IPS DF 6.9 (cell line): ENCODE measurements at regions not wholly inside any gene's neighbourhood (a gene's known extent, or its start where the extent isn't known, plus 50 kb on each side); places are given as distances from the start of the nearest gene placed in this dataset.

Source experiments
- DNase-seq: peaks from one replicate; pipeline ENCODE4 v3.0.0-alpha.2; 2013; ENCODE audit warnings: low read depth, low spot score
- H3K27ac ChIP-seq: one replicate; pipeline ENCODE4 v1.5.1; 2013; ENCODE audit warnings: low read length, control low read depth
- H3K27me3 ChIP-seq: 2 replicates; pipeline ENCODE4 v1.6.1; 2013; ENCODE audit warnings: mild to moderate bottlenecking, low read length; ENCODE audit not compliant: control insufficient read depth, insufficient read depth
- H3K36me3 ChIP-seq: 2 replicates; pipeline ENCODE4 v1.6.1; 2013; ENCODE audit warnings: low read length; ENCODE audit not compliant: control insufficient read depth, insufficient read depth
- H3K4me1 ChIP-seq: 2 replicates; pipeline ENCODE4 v1.6.1; 2013; ENCODE audit warnings: low read length; ENCODE audit not compliant: control insufficient read depth, insufficient read depth
- H3K4me3 ChIP-seq: 2 replicates; pipeline ENCODE4 v1.5.1; 2013; ENCODE audit warnings: mild to moderate bottlenecking, low read length
- H3K9me3 ChIP-seq: 2 replicates; pipeline ENCODE4 v1.6.1; 2013; ENCODE audit warnings: low read length, inconsistent platforms; ENCODE audit not compliant: control insufficient read depth, insufficient read depth
- WGBS: extraction: QIAGEN DNeasy Blood & Tissue Kit; methylation state at CpG from one replicate; pipeline ENCODE4 v1.1.7; 2013; ENCODE audit warnings: mixed read lengths, missing lambda C conversion rate; ENCODE audit not compliant: insufficient read length, insufficient coverage; 5-methylcytosine and 5-hydroxymethylcytosine counted together

GRCh38 chr14:85895603-85896002, 365.7 kb downstream of the FLRT2 start:
- Histone ChIP-seq H3K27ac (no peak overlapping the region), H3K27me3 (no peaks in the 10 kb centered on the region), H3K4me1 (no peaks in the 10 kb centered on the region; the same call in 1 of the 2 replicates), H3K9me3 (no peaks in the 10 kb centered on the region), H3K4me3 (no peak overlapping the region), H3K36me3 (no peaks in the 10 kb centered on the region)
- no CpG with 5 or more reads among the region's 1 CpG for WGBS
- DNase-seq = no peak

GRCh38 chr14:85892251-85892650, 362.3 kb downstream of the FLRT2 start:
- Histone ChIP-seq H3K27ac (no peak overlapping the region), H3K9me3 (no peaks in the 10 kb centered on the region), H3K4me1 (no peaks in the 10 kb centered on the region; the same call in 1 of the 2 replicates), H3K4me3 (no peak overlapping the region), H3K27me3 (no peaks in the 10 kb centered on the region), H3K36me3 (no peaks in the 10 kb centered on the region)
- no CpG with 5 or more reads among the region's 4 CpGs for WGBS
- DNase-seq = no peak

GRCh38 chr14:85883966-85884365, 354.0 kb downstream of the FLRT2 start:
- no peak overlapping the region for H3K27ac ChIP-seq
- no peaks in the 10 kb centered on the region; the same call in 1 of the 2 replicates for H3K36me3 ChIP-seq
- H3K4me1 ChIP-seq = peaks cover 2% of the 10 kb centered on the region; the same call in 1 of the 2 replicates
- H3K4me3 ChIP-seq = no peak overlapping the region
- no peaks in the 10 kb centered on the region for H3K27me3 ChIP-seq
- no peaks in the 10 kb centered on the region for H3K9me3 ChIP-seq
- WGBS = no CpG with 5 or more reads among the region's 4 CpGs
- no peak for DNase-seq

GRCh38 chr14:85883101-85883500, 353.2 kb downstream of the FLRT2 start:
- H3K27me3 ChIP-seq = no peaks in the 10 kb centered on the region
- no peaks in the 10 kb centered on the region for H3K9me3 ChIP-seq
- no peak overlapping the region for H3K4me3 ChIP-seq
- no peak overlapping the region for H3K27ac ChIP-seq
- DNase-seq = no peak
- H3K36me3 ChIP-seq = no peaks in the 10 kb centered on the region; the same call in 1 of the 2 replicates
- H3K4me1 ChIP-seq = peaks cover 2% of the 10 kb centered on the region; the same call in 1 of the 2 replicates

GRCh38 chr14:85881935-85882334, 352.0 kb downstream of the FLRT2 start:
- no peak overlapping the region for H3K4me3 ChIP-seq
- H3K27ac ChIP-seq = no peak overlapping the region
- WGBS = no CpG with 5 or more reads among the region's 2 CpGs
- no peak for DNase-seq
- H3K4me1 ChIP-seq = peaks cover 2% of the 10 kb centered on the region; the same call in 1 of the 2 replicates
- H3K9me3 ChIP-seq = no peaks in the 10 kb centered on the region
- no peaks in the 10 kb centered on the region; the same call in 1 of the 2 replicates for H3K36me3 ChIP-seq
- H3K27me3 ChIP-seq = no peaks in the 10 kb centered on the region

- H3K4me3 ChIP-seq = no peak overlapping the region
- no peaks in the 10 kb centered on the region; the same call in 1 of the 2 replicates for H3K36me3 ChIP-seq
- no peak for DNase-seq
- H3K27ac ChIP-seq = no peak overlapping the region
- H3K9me3 ChIP-seq = no peaks in the 10 kb centered on the region
- peaks cover 3% of the 10 kb centered on the region; the same call in 1 of the 2 replicates for H3K4me1 ChIP-seq
- WGBS = no CpG with 5 or more reads among the region's 7 CpGs
- H3K27me3 ChIP-seq = no peaks in the 10 kb centered on the region
Observed at GRCh38 chr14:85878874-85879273, 348.9 kb downstream of the FLRT2 start.

GRCh38 chr14:85873006-85873405, 343.1 kb downstream of the FLRT2 start:
- H3K4me3 ChIP-seq = no peak overlapping the region
- no peaks in the 10 kb centered on the region for H3K27me3 ChIP-seq
- no peaks in the 10 kb centered on the region for H3K36me3 ChIP-seq
- whole genome bisulfite sequencing = no CpG with 5 or more reads among the region's 6 CpGs
- no peak for DNase-seq
- 0 out of 2 replicates have a peak, but pooled peaks cover 1% of the 10 kb centered on the region for H3K4me1 ChIP-seq
- no peaks in the 10 kb centered on the region for H3K9me3 ChIP-seq
- no peak overlapping the region for H3K27ac ChIP-seq

GRCh38 chr14:85867450-85867849, 337.5 kb downstream of the FLRT2 start:
- WGBS = no CpG with 5 or more reads among the region's 4 CpGs
- no peak for DNase-seq
- no peak overlapping the region for H3K27ac ChIP-seq

GRCh38 chr14:85865701-85866100, 335.8 kb downstream of the FLRT2 start:
- Histone ChIP-seq H3K27ac (no peak overlapping the region), H3K36me3 (no peaks in the 10 kb centered on the region), H3K4me1 (no peaks in the 10 kb centered on the region), H3K27me3 (no peaks in the 10 kb centered on the region), H3K4me3 (no peak overlapping the region), H3K9me3 (no peaks in the 10 kb centered on the region)
- no peak for DNase-seq
- WGBS = no CpG with 5 or more reads among the region's 3 CpGs

More at GRCh38 chr14:85867450-85867849, 337.5 kb downstream of the FLRT2 start:
- no peaks in the 10 kb centered on the region for H3K4me1 ChIP-seq
- no peak overlapping the region for H3K4me3 ChIP-seq
- no peaks in the 10 kb centered on the region for H3K36me3 ChIP-seq
- no peaks in the 10 kb centered on the region for H3K9me3 ChIP-seq
- H3K27me3 ChIP-seq = no peaks in the 10 kb centered on the region

GRCh38 chr14:85858634-85859033, 328.7 kb downstream of the FLRT2 start:
- no peak for DNase-seq
- Histone ChIP-seq H3K4me3 (no peak overlapping the region), H3K27me3 (no peaks in the 10 kb centered on the region), H3K36me3 (no peaks in the 10 kb centered on the region), H3K4me1 (no peaks in the 10 kb centered on the region), H3K27ac (no peak overlapping the region), H3K9me3 (no peaks in the 10 kb centered on the region)
- no CpG with 5 or more reads among the region's 2 CpGs for WGBS

GRCh38 chr14:85856430-85856829, 326.5 kb downstream of the FLRT2 start:
- no peaks in the 10 kb centered on the region for H3K36me3 ChIP-seq
- WGBS = no CpG with 5 or more reads among the region's 1 CpG
- H3K4me1 ChIP-seq = no peaks in the 10 kb centered on the region
- no peaks in the 10 kb centered on the region for H3K27me3 ChIP-seq
- H3K9me3 ChIP-seq = no peaks in the 10 kb centered on the region
- H3K4me3 ChIP-seq = no peak overlapping the region
- no peak for DNase-seq
- H3K27ac ChIP-seq = no peak overlapping the region
